HCT116 (cell line): ENCODE measurements at regions not wholly inside any gene's neighbourhood (a gene's known extent, or its start where the extent isn't known, plus 50 kb on each side); places are given as distances from the start of the nearest gene placed in this dataset.

ENCODE experiments used
- EZH2 ChIP-seq: fragments of 200-600 bp; sonication (generic); IDR thresholded peaks from 2 replicates; pipeline ENCODE4 v1.6.1; 2017; ENCODE audit warnings: antibody characterized with exemption, mixed run types
- EZH2phosphoT487 ChIP-seq: fragments of 200-600 bp; IDR thresholded peaks from 2 replicates; pipeline ENCODE4 v1.6.1; 2018; ENCODE audit warnings: antibody characterized with exemption, borderline replicate concordance
- POLR2A ChIP-seq: IDR thresholded peaks from 2 replicates; pipeline ENCODE4 v1.7.0; 2011; ENCODE audit warnings: borderline replicate concordance; ENCODE audit not compliant: insufficient read depth, insufficient read length; ENCODE audit errors: extremely low read depth
- TF ChIP-seq, protein P1 (sequence below): IDR thresholded peaks from 2 replicates; pipeline ENCODE4 v1.6.1; 2012; ENCODE audit warnings: low read depth
- TF ChIP-seq, protein P2 (sequence below), 3 experiments: fragments of 200-600 bp in 1 of 3; sonication (generic) in 1 of 3; IDR thresholded peaks in 2 of 3; conservative IDR thresholded peaks in 1 of 3; 2 replicates each; pipeline ENCODE4 v1.5.1; 2012 to 2017; ENCODE audit warnings: low read depth in 2 of 3, low read length in 2 of 3, antibody characterized with exemption in 1 of 3, borderline replicate concordance in 1 of 3, control low read depth in 1 of 3, mild to moderate bottlenecking in 1 of 3, mixed read lengths in 1 of 3, mixed run types in 1 of 3, moderate library complexity in 1 of 3; ENCODE audit not compliant: insufficient read depth in 1 of 3
- TF ChIP-seq, protein P3 (sequence below): IDR thresholded peaks from 2 replicates; pipeline ENCODE4 v1.6.1; 2012

DNA sequence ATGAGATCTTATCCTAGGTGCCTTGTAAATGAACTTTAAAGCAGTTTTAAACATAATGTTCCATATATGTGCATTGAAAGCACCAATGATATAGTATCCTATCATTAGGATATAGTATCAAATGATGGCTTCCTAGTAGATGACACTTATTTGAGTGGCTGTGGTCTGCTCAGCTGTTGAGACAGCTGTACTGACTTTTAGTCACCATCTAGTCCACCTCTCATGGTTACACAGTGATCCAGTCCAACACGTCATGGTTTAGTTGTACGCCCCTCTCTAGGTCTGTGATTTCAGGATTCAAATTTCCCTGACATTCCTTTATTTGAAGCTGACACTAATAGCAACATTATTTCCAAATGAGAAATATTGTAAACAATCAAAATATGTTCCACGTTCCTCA is 127.3 kb upstream of the TUT7 start:
- TF ChIP-seq EZH2 = no peak
- no peak for TF ChIP-seq POLR2A
- TF ChIP-seq, protein P1, sequence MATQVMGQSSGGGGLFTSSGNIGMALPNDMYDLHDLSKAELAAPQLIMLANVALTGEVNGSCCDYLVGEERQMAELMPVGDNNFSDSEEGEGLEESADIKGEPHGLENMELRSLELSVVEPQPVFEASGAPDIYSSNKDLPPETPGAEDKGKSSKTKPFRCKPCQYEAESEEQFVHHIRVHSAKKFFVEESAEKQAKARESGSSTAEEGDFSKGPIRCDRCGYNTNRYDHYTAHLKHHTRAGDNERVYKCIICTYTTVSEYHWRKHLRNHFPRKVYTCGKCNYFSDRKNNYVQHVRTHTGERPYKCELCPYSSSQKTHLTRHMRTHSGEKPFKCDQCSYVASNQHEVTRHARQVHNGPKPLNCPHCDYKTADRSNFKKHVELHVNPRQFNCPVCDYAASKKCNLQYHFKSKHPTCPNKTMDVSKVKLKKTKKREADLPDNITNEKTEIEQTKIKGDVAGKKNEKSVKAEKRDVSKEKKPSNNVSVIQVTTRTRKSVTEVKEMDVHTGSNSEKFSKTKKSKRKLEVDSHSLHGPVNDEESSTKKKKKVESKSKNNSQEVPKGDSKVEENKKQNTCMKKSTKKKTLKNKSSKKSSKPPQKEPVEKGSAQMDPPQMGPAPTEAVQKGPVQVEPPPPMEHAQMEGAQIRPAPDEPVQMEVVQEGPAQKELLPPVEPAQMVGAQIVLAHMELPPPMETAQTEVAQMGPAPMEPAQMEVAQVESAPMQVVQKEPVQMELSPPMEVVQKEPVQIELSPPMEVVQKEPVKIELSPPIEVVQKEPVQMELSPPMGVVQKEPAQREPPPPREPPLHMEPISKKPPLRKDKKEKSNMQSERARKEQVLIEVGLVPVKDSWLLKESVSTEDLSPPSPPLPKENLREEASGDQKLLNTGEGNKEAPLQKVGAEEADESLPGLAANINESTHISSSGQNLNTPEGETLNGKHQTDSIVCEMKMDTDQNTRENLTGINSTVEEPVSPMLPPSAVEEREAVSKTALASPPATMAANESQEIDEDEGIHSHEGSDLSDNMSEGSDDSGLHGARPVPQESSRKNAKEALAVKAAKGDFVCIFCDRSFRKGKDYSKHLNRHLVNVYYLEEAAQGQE = no peak
- TF ChIP-seq, protein P2, sequence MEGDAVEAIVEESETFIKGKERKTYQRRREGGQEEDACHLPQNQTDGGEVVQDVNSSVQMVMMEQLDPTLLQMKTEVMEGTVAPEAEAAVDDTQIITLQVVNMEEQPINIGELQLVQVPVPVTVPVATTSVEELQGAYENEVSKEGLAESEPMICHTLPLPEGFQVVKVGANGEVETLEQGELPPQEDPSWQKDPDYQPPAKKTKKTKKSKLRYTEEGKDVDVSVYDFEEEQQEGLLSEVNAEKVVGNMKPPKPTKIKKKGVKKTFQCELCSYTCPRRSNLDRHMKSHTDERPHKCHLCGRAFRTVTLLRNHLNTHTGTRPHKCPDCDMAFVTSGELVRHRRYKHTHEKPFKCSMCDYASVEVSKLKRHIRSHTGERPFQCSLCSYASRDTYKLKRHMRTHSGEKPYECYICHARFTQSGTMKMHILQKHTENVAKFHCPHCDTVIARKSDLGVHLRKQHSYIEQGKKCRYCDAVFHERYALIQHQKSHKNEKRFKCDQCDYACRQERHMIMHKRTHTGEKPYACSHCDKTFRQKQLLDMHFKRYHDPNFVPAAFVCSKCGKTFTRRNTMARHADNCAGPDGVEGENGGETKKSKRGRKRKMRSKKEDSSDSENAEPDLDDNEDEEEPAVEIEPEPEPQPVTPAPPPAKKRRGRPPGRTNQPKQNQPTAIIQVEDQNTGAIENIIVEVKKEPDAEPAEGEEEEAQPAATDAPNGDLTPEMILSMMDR (IDR thresholded peaks at IDR 0.05 in 2 of 3, conservative IDR thresholded peaks at IDR 0.05 in 1 of 3; ENCODE audit: borderline replicate concordance in 1 of 3, insufficient read depth in 1 of 3, low read depth in 2 of 3, low read length in 2 of 3) = no peak
- TF ChIP-seq, protein P3, sequence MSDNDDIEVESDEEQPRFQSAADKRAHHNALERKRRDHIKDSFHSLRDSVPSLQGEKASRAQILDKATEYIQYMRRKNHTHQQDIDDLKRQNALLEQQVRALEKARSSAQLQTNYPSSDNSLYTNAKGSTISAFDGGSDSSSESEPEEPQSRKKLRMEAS = no peak
- no peak for TF ChIP-seq EZH2phosphoT487
